PC-9 (cell line): ENCODE measurements at regions not wholly inside any gene's neighbourhood (a gene's known extent, or its start where the extent isn't known, plus 50 kb on each side); places are given as distances from the start of the nearest gene placed in this dataset.

Experiments used
- BruUV-seq: library from RNA; stranded (reverse); fragments of 400-500 nt; replicated peaks from 2 replicates; lab custom pipeline; 2021; lab: Mats Ljungman, UMichigan
- CTCF ChIA-PET: fragments of 300-600 bp; sonication (Branson Sonifier 250); formaldehyde crosslinking; loops from one replicate; lab custom pipeline; 2022; ENCODE audit warnings: antibody characterized with exemption; lab: Charles Lee
- POLR2A ChIA-PET: fragments of 300-600 bp; sonication (Branson Sonifier 250); formaldehyde crosslinking; loops from one replicate; lab custom pipeline; 2022; ENCODE audit warnings: antibody characterized with exemption; ENCODE audit not compliant: unreplicated experiment; lab: Charles Lee
- DNase-seq, 2 experiments: peaks; one replicate each; pipeline versions ENCODE4 v3.0.0 to v3.0.0-alpha.2; 2015 to 2022; ENCODE audit warnings: mixed read lengths in 1 of 2
- H2AFZ ChIP-seq: fragments of 200-600 bp; sonication (generic); 2 replicates; pipeline ENCODE4 v1.8.1; 2017; ENCODE audit warnings: antibody characterized with exemption
- H3F3A ChIP-seq: fragments of 200-600 bp; sonication (generic); 2 replicates; pipeline ENCODE4 v1.8.1; 2017; ENCODE audit warnings: antibody characterized with exemption, mild to moderate bottlenecking, low read depth; ENCODE audit not compliant: insufficient read depth
- H3K27ac ChIP-seq: fragments of 200-600 bp; sonication (generic); 2 replicates; pipeline ENCODE4 v1.6.1; 2016; ENCODE audit warnings: mixed run types
- H3K27me3 ChIP-seq: fragments of 200-600 bp; sonication (generic); 2 replicates; pipeline ENCODE4 v1.6.1; 2016; ENCODE audit warnings: low read depth, mixed run types; ENCODE audit not compliant: insufficient read depth
- H3K36me3 ChIP-seq: fragments of 200-600 bp; sonication (generic); 2 replicates; pipeline ENCODE4 v1.6.1; 2016; ENCODE audit warnings: low read depth, mixed run types
- H3K4me1 ChIP-seq: fragments of 200-600 bp; sonication (generic); replicated peaks from 2 replicates; pipeline ENCODE4 v1.6.1; 2016; ENCODE audit warnings: mixed run types; ENCODE audit not compliant: insufficient read depth
- H3K4me2 ChIP-seq: fragments of 200-600 bp; sonication (generic); 2 replicates; pipeline ENCODE4 v1.6.1; 2017; ENCODE audit warnings: mixed run types
- H3K4me3 ChIP-seq: fragments of 200-600 bp; sonication (generic); 2 replicates; pipeline ENCODE4 v1.6.1; 2016; ENCODE audit warnings: mixed run types
- H3K79me2 ChIP-seq: fragments of 200-600 bp; sonication (generic); 2 replicates; pipeline ENCODE4 v1.6.1; 2017; ENCODE audit warnings: low read depth, mixed run types
- H3K9me2 ChIP-seq: fragments of 200-600 bp; sonication (generic); 2 replicates; pipeline ENCODE4 v1.8.1; 2017; ENCODE audit warnings: mild to moderate bottlenecking; ENCODE audit not compliant: insufficient read depth
- H3K9me3 ChIP-seq: fragments of 200-600 bp; sonication (generic); 2 replicates; pipeline ENCODE4 v1.8.1; 2016; ENCODE audit warnings: low read depth; ENCODE audit not compliant: insufficient read depth
- H4K20me1 ChIP-seq: fragments of 200-600 bp; sonication (generic); 2 replicates; pipeline ENCODE4 v1.8.1; 2017; ENCODE audit not compliant: insufficient read depth
- EZH2 ChIP-seq: fragments of 200-600 bp; sonication (generic); IDR thresholded peaks from 2 replicates; pipeline ENCODE4 v1.8.0; 2017; ENCODE audit warnings: antibody characterized with exemption, low read depth
- intact Hi-C: fragments of 100-400 bp; cut with micrococcal nuclease; formaldehyde crosslinking; loops from one replicate; pipeline ENCODE4 v1.10.0; 2022; ENCODE audit not compliant: unreplicated experiment
- TF ChIP-seq, protein P1 (sequence below): fragments of 200-600 bp; sonication (generic); conservative IDR thresholded peaks from 2 replicates; pipeline ENCODE4 v1.6.1; 2017; ENCODE audit warnings: mixed run types, antibody characterized with exemption, mild to moderate bottlenecking, moderate library complexity

DNA sequence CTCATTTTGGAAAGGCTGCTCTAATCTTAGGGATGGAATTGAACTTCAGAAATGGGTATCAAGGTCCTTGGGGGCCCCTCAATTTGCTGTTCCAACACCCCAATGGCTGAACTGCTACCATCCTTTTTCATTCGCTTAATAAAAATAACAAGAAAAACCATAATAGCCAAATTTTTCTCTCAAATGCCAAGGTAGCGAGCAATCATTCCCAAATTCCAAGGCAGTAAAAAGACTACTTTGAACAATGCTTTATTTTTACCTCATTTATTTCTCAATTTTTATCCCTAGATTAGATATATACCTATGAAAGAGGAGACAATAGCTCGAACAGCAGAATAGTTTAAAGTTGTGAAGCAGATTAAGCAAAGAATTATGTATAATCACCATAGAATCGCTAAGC lies 323.4 kb upstream of the SLC7A11 start:
- H2AFZ ChIP-seq: no peak overlapping the region
- TF ChIP-seq EZH2: no peak
- intact Hi-C loops: no loop called here
- H3K36me3 ChIP-seq: no peaks in the 10 kb centered on the region
- no peak for DNase-seq
- no peak overlapping the region for H3K4me3 ChIP-seq
- CTCF ChIA-PET: no interaction called here
- H3K27me3 ChIP-seq: no peaks in the 10 kb centered on the region
- no peaks in the 10 kb centered on the region for H4K20me1 ChIP-seq
- POLR2A ChIA-PET: interaction anchor here (0.6 kb wide), 1 partner anchor 512 kb away, joined by 4 read pairs; no protein-coding TSS in a partner anchor
- no peaks in the 10 kb centered on the region for H3K4me1 ChIP-seq
- H3K4me2 ChIP-seq: no peak overlapping the region
- no peaks in the 10 kb centered on the region for H3K9me2 ChIP-seq
- no TSS peak for BruUV-seq
- no peaks in the 10 kb centered on the region for H3K9me3 ChIP-seq
- H3K79me2 ChIP-seq: no peaks in the 10 kb centered on the region
- H3F3A ChIP-seq: no peaks in the 10 kb centered on the region
- no peak overlapping the region for H3K27ac ChIP-seq

DNA sequence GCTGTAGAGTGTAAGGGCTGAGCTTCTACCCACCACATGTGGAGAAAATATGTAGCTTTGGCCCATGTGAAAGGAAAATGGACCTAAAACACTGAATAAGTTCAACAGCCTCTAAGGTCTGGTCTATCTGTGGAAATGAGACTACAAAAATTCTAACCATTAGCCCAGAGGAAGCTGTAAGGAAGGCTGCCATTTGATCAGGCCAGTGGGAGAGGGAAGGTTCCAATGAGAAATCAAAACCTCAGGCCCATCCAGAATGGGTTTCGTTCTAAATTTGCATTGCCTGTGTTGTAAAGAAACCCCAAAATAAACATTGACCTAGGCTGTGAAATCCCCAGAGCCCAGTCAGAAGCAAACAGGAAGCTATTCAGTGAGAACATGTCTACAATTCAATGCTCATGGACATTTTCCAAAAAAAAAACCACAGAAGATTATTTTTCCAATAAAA lies 320.4 kb upstream of the SLC7A11 start:
- H3K36me3 ChIP-seq: no peaks in the 10 kb centered on the region
- TF ChIP-seq, protein P1, sequence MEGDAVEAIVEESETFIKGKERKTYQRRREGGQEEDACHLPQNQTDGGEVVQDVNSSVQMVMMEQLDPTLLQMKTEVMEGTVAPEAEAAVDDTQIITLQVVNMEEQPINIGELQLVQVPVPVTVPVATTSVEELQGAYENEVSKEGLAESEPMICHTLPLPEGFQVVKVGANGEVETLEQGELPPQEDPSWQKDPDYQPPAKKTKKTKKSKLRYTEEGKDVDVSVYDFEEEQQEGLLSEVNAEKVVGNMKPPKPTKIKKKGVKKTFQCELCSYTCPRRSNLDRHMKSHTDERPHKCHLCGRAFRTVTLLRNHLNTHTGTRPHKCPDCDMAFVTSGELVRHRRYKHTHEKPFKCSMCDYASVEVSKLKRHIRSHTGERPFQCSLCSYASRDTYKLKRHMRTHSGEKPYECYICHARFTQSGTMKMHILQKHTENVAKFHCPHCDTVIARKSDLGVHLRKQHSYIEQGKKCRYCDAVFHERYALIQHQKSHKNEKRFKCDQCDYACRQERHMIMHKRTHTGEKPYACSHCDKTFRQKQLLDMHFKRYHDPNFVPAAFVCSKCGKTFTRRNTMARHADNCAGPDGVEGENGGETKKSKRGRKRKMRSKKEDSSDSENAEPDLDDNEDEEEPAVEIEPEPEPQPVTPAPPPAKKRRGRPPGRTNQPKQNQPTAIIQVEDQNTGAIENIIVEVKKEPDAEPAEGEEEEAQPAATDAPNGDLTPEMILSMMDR: no peak
- TF ChIP-seq EZH2: no peak
- no peaks in the 10 kb centered on the region for H3K27me3 ChIP-seq
- H3K79me2 ChIP-seq: no peaks in the 10 kb centered on the region
- H3K4me1 ChIP-seq: no peaks in the 10 kb centered on the region
- DNase-seq: no peak
- H3K9me3 ChIP-seq: no peaks in the 10 kb centered on the region
- intact Hi-C loops: no loop called here
- H3K4me2 ChIP-seq: no peak overlapping the region
- ChIA-PET POLR2A (no interaction called here), CTCF (no interaction called here)
- BruUV-seq: no TSS peak
- H3K9me2 ChIP-seq: no peaks in the 10 kb centered on the region
- H4K20me1 ChIP-seq: no peaks in the 10 kb centered on the region
- no peaks in the 10 kb centered on the region for H3F3A ChIP-seq
- no peak overlapping the region for H3K4me3 ChIP-seq
- no peak overlapping the region for H3K27ac ChIP-seq
- no peak overlapping the region for H2AFZ ChIP-seq

DNA sequence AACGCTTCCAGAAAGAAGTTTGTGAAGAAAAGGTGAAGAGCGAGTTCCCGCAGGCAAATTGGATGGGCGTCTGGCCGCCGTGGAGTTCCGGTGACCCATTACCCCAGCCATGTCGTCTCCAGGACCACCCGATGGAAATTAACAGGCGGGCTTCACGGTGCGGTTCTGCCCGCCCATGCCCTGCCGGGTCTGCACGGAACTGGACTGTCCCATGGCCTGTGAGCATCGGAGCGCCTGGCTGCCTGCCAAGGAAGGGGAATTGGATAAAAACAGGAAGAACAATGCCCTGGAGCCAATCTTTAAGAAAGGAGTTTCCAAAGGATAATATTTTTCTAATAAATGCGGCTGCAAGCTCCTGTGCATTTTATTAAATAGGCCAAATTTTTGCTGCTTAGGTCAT lies 319.8 kb upstream of the SLC7A11 start:
- CTCF ChIA-PET: no interaction called here
- intact Hi-C loops: no loop called here

More for the DNA sequence above, 319.8 kb upstream of the SLC7A11 start:
- POLR2A ChIA-PET: no interaction called here
- DNase-seq: no peak
- no peaks in the 10 kb centered on the region for H4K20me1 ChIP-seq
- no peak overlapping the region for H3K4me2 ChIP-seq
- H3K36me3 ChIP-seq: no peaks in the 10 kb centered on the region
- TF ChIP-seq, protein P1: no peak
- TF ChIP-seq EZH2: no peak
- BruUV-seq: no TSS peak
- no peaks in the 10 kb centered on the region for H3K79me2 ChIP-seq
- no peak overlapping the region for H3K4me3 ChIP-seq
- H2AFZ ChIP-seq: no peak overlapping the region
- no peaks in the 10 kb centered on the region for H3F3A ChIP-seq
- no peaks in the 10 kb centered on the region for H3K9me2 ChIP-seq
- H3K27ac ChIP-seq: no peak overlapping the region
- H3K27me3 ChIP-seq: no peaks in the 10 kb centered on the region
- no peaks in the 10 kb centered on the region for H3K9me3 ChIP-seq
- no peaks in the 10 kb centered on the region for H3K4me1 ChIP-seq
